Keratinocyte (primary cell): ENCODE measurements at regions not wholly inside any gene's neighbourhood (a gene's known extent, or its start where the extent isn't known, plus 50 kb on each side); places are given as distances from the start of the nearest gene placed in this dataset.
"Not testable (repeated sequence)": the region's sequence is repeated elsewhere in the genome, so short reads cannot be mapped to it uniquely, and the experiment has no call there.

ENCODE experiments used
- DNase-seq: peaks from one replicate; pipeline ENCODE4 v3.0.0-alpha.2; 2011; ENCODE audit warnings: low read depth, missing footprints, low spot score
- FAIRE-seq: peaks from 2 replicates; lab custom pipeline; 2011; peaks lifted over from hg19 to GRCh38; lab: Jason Lieb, UNC
- H2AFZ ChIP-seq: 2 replicates; pipeline ENCODE4 v1.6.0; 2012; ENCODE audit warnings: low read length, control low read depth, inconsistent platforms; ENCODE audit not compliant: control insufficient read depth
- H3K27ac ChIP-seq: 2 replicates; pipeline ENCODE4 v1.5.1; 2011; ENCODE audit warnings: low read length; ENCODE audit not compliant: control insufficient read depth, insufficient read depth
- H3K27me3 ChIP-seq: 3 replicates; pipeline ENCODE4 v1.6.0; 2011; ENCODE audit warnings: low read length; ENCODE audit not compliant: control insufficient read depth, insufficient read depth; ENCODE audit errors: extremely low read depth
- H3K36me3 ChIP-seq, 2 experiments: 2 replicates in 1 of 2; 3 replicates in 1 of 2; pipeline ENCODE4 v1.5.1; 2011; ENCODE audit warnings: low read length in 2 of 2, mild to moderate bottlenecking in 1 of 2; ENCODE audit not compliant: control insufficient read depth in 2 of 2, insufficient read depth in 2 of 2; ENCODE audit errors: extremely low read depth in 1 of 2
- H3K4me1 ChIP-seq: 3 replicates; pipeline ENCODE4 v1.5.1; 2011; ENCODE audit warnings: low read length; ENCODE audit not compliant: control insufficient read depth, insufficient read depth; ENCODE audit errors: extremely low read depth
- H3K4me2 ChIP-seq: 3 replicates; pipeline ENCODE4 v1.6.0; 2011; ENCODE audit warnings: low read depth, low read length; ENCODE audit not compliant: control insufficient read depth, insufficient read depth; ENCODE audit errors: extremely low read depth
- H3K4me3 ChIP-seq, 3 experiments: fragments of 200-600 bp in 1 of 3; sonication (generic) in 1 of 3; 2 replicates in 2 of 3; 3 replicates in 1 of 3; pipeline ENCODE4 v1.5.1; 2011 to 2016; ENCODE audit warnings: low read length in 3 of 3, mild to moderate bottlenecking in 3 of 3, control low read depth in 2 of 3, inconsistent platforms in 1 of 3, low read depth in 1 of 3, mixed read lengths in 1 of 3, mixed run types in 1 of 3, moderate library complexity in 1 of 3; ENCODE audit not compliant: control insufficient read depth in 2 of 3, insufficient read depth in 2 of 3; ENCODE audit errors: extremely low read depth in 1 of 3
- H3K79me2 ChIP-seq: 2 replicates; pipeline ENCODE4 v1.6.0; 2012; ENCODE audit warnings: low read length; ENCODE audit not compliant: control insufficient read depth, insufficient read depth
- H3K9ac ChIP-seq: 3 replicates; pipeline ENCODE4 v1.6.0; 2011; ENCODE audit warnings: low read length; ENCODE audit not compliant: control insufficient read depth, insufficient read depth; ENCODE audit errors: extremely low read depth
- H3K9me1 ChIP-seq: 3 replicates; pipeline ENCODE4 v1.6.0; 2011; ENCODE audit warnings: low read length; ENCODE audit not compliant: control insufficient read depth, insufficient read depth; ENCODE audit errors: extremely low read depth
- H3K9me3 ChIP-seq: 2 replicates; pipeline ENCODE4 v1.5.1; 2012; ENCODE audit warnings: low read depth, low read length; ENCODE audit not compliant: control insufficient read depth
- H4K20me1 ChIP-seq: 3 replicates; pipeline ENCODE4 v1.6.0; 2011; ENCODE audit warnings: low read length; ENCODE audit not compliant: control insufficient read depth, insufficient read depth; ENCODE audit errors: extremely low read depth
- EZH2 ChIP-seq: IDR thresholded peaks from one replicate; pipeline ENCODE4 v1.6.1; 2012; ENCODE audit warnings: inconsistent platforms, mild to moderate bottlenecking, low read length, moderate library complexity
- dilution Hi-C: fragments of 300-500 bp; cut with MboI; formaldehyde crosslinking; loops from one replicate; pipeline ENCODE4 v1.7.0; 2020; ENCODE audit warnings: low sequenced_read_pairs; ENCODE audit not compliant: extremely low pct_ligation_motif_present
- TF ChIP-seq, protein P1 (sequence below), 3 experiments: IDR thresholded peaks in 1 of 3; conservative IDR thresholded peaks in 1 of 3; optimal IDR thresholded peaks in 1 of 3; 2 replicates in 2 of 3; 3 replicates in 1 of 3; pipeline versions ENCODE3 to v1.5.1; 2011; ENCODE audit warnings: low read length in 3 of 3, mild to moderate bottlenecking in 3 of 3, moderate library complexity in 2 of 3, control low read depth in 1 of 3, inconsistent platforms in 1 of 3; ENCODE audit not compliant: insufficient read depth in 2 of 3; ENCODE audit errors: extremely low read depth in 1 of 3

DNA sequence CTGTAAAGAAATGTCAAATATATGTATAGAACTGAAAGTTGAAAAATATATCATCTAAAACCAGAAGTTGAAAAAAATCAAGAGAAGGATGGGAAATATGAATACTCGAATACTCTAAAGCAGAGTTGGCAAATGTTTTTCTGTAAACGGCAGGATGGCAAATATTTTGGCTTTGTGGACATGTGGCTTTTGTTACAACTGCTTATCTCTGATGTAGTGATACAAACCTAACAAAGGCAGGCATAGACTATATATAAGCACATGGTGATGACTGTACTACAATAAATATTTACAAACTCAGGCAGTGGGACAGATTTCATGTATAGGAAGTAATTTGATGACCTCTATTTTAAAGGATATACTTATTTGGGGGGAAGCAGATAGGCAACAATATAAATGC is 224.6 kb upstream of the LRRTM4 start:
- no peaks in the 10 kb centered on the region for H3K27me3 ChIP-seq
- H3K36me3 ChIP-seq: no peaks in the 10 kb centered on the region
- H3K4me3 ChIP-seq: no peak overlapping the region
- H3K9me1 ChIP-seq: no peaks in the 10 kb centered on the region
- FAIRE-seq: no peak
- no peaks in the 10 kb centered on the region for H3K79me2 ChIP-seq
- no peak for DNase-seq
- H3K9ac ChIP-seq: no peak overlapping the region
- no peak overlapping the region for H3K4me2 ChIP-seq
- no peak overlapping the region for H2AFZ ChIP-seq
- H3K4me1 ChIP-seq: no peaks in the 10 kb centered on the region
- no peak for TF ChIP-seq EZH2
- TF ChIP-seq, protein P1, sequence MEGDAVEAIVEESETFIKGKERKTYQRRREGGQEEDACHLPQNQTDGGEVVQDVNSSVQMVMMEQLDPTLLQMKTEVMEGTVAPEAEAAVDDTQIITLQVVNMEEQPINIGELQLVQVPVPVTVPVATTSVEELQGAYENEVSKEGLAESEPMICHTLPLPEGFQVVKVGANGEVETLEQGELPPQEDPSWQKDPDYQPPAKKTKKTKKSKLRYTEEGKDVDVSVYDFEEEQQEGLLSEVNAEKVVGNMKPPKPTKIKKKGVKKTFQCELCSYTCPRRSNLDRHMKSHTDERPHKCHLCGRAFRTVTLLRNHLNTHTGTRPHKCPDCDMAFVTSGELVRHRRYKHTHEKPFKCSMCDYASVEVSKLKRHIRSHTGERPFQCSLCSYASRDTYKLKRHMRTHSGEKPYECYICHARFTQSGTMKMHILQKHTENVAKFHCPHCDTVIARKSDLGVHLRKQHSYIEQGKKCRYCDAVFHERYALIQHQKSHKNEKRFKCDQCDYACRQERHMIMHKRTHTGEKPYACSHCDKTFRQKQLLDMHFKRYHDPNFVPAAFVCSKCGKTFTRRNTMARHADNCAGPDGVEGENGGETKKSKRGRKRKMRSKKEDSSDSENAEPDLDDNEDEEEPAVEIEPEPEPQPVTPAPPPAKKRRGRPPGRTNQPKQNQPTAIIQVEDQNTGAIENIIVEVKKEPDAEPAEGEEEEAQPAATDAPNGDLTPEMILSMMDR (optimal IDR thresholded peaks at IDR 0.05 in 1 of 3, IDR thresholded peaks at IDR 0.05 in 1 of 3, conservative IDR thresholded peaks at IDR 0.05 in 1 of 3; ENCODE audit: extremely low read depth in 1 of 3, insufficient read depth in 2 of 3, low read length in 3 of 3): no peak
- dilution Hi-C loops: no loop called here
- no peaks in the 10 kb centered on the region for H4K20me1 ChIP-seq
- no peaks in the 10 kb centered on the region for H3K9me3 ChIP-seq
- H3K27ac ChIP-seq: no peak overlapping the region

DNA sequence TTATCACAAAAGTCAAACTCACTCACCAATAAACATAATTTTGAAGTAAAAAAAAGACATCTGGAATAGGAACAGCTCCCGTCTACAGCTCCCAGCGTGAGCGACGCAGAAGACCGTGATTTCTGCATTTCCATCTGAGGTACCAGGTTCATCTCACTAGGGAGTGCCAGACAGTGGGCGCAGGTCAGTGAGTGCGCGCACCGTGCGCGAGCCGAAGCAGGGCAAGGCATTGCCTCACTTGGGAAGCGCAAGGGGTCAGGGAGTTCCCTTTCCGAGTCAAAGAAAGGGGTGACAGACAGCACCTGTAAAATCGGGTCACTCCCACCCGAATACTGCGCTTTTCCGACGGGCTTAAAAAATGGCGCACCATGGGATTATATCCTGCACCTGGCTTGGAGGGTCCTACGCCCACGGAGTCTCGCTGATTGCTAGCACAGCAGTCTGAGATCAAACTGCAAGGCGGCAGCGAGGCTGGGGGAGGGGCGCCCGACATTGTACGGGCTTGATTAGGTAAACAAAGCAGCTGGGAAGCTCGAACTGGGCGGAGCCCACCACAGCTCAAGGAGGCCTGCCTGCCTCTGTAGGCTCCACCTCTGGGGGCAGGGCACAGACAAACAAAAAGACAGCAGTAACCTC is 231.7 kb upstream of the LRRTM4 start:
- H3K9me1 ChIP-seq, FAIRE-seq, H3K27ac ChIP-seq, DNase-seq, H3K79me2 ChIP-seq, H3K4me2 ChIP-seq, H4K20me1 ChIP-seq, H3K9me3 ChIP-seq, H3K27me3 ChIP-seq, H3K4me3 ChIP-seq, H3K9ac ChIP-seq, H2AFZ ChIP-seq, H3K4me1 ChIP-seq, H3K36me3 ChIP-seq, dilution Hi-C loops: not testable (repeated sequence)
